Sigmoid colon (tissue), 4 donors: ENCODE measurements at regions not wholly inside any gene's neighbourhood (a gene's known extent, or its start where the extent isn't known, plus 50 kb on each side); places are given as distances from the start of the nearest gene placed in this dataset.

Experiments used
- POLR2A ChIP-seq, 2 donors: fragments of 450-650 bp; IDR thresholded peaks; one replicate each; pipeline ENCODE4 v1.6.1; 2016; ENCODE audit warnings: antibody characterized with exemption in 2 of 2, mild to moderate bottlenecking in 2 of 2, moderate library complexity in 2 of 2
- POLR2AphosphoS5 ChIP-seq, 4 donors: sonication (generic); formaldehyde crosslinking; IDR thresholded peaks; one replicate each; pipeline ENCODE4 v1.6.1; 2017; ENCODE audit warnings: antibody characterized with exemption in 4 of 4
- TF ChIP-seq, protein P1 (sequence below), 4 experiments: fragments of 450-650 bp in 3 of 4; fragments of 200-600 bp in 1 of 4; IDR thresholded peaks; one replicate each; pipeline ENCODE4 v1.5.1; 2016 to 2019; ENCODE audit warnings: antibody characterized with exemption in 4 of 4, mild to moderate bottlenecking in 3 of 4, moderate library complexity in 2 of 4

DNA sequence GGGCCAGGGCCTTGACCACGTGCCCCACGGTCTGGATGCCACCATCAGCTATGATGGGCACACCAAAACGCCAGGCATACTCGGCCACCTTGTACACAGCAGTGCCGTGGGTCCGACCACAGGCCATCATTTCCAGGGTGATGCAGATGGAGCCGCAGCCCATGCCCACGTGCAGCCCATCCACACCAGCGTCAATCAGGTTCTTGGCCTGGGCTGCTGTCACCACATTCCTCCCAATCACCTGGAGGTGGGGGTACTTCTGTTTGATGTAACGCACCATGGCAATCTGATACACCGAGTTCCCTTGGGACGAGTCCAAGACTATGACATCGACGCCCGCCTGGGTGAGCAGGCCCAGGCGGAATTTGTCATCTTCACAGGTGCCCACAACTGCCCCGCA is 221.2 kb upstream of the ATP6AP2 start:
- TF ChIP-seq, protein P1, sequence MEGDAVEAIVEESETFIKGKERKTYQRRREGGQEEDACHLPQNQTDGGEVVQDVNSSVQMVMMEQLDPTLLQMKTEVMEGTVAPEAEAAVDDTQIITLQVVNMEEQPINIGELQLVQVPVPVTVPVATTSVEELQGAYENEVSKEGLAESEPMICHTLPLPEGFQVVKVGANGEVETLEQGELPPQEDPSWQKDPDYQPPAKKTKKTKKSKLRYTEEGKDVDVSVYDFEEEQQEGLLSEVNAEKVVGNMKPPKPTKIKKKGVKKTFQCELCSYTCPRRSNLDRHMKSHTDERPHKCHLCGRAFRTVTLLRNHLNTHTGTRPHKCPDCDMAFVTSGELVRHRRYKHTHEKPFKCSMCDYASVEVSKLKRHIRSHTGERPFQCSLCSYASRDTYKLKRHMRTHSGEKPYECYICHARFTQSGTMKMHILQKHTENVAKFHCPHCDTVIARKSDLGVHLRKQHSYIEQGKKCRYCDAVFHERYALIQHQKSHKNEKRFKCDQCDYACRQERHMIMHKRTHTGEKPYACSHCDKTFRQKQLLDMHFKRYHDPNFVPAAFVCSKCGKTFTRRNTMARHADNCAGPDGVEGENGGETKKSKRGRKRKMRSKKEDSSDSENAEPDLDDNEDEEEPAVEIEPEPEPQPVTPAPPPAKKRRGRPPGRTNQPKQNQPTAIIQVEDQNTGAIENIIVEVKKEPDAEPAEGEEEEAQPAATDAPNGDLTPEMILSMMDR (IDR thresholded peaks at IDR 0.05): no peak
- TF ChIP-seq POLR2A (IDR thresholded peaks at IDR 0.05) (no peak), POLR2AphosphoS5 (IDR thresholded peaks at IDR 0.05) (no peak)
